Prostate gland (tissue), 2 donors: ENCODE measurements at regions not wholly inside any gene's neighbourhood (a gene's known extent, or its start where the extent isn't known, plus 50 kb on each side); places are given as distances from the start of the nearest gene placed in this dataset.

ENCODE experiments used
- POLR2A ChIP-seq: fragments of 450-650 bp; IDR thresholded peaks from one replicate; pipeline ENCODE4 v1.6.1; 2016; ENCODE audit warnings: antibody characterized with exemption, mild to moderate bottlenecking
- POLR2AphosphoS5 ChIP-seq: sonication (generic); formaldehyde crosslinking; IDR thresholded peaks from one replicate; pipeline ENCODE4 v1.6.1; 2017; ENCODE audit warnings: antibody characterized with exemption
- TF ChIP-seq, protein P1 (sequence below), 4 experiments: fragments of 200-600 bp in 2 of 4; fragments of 450-650 bp in 2 of 4; sonication (generic) in 2 of 4; IDR thresholded peaks; 1 replicate in 3 of 4; 2 replicates in 1 of 4; pipeline ENCODE4 v1.5.1; 2016 to 2019; ENCODE audit warnings: antibody characterized with exemption in 4 of 4, mild to moderate bottlenecking in 2 of 4, moderate library complexity in 2 of 4

- TF ChIP-seq, protein P1, sequence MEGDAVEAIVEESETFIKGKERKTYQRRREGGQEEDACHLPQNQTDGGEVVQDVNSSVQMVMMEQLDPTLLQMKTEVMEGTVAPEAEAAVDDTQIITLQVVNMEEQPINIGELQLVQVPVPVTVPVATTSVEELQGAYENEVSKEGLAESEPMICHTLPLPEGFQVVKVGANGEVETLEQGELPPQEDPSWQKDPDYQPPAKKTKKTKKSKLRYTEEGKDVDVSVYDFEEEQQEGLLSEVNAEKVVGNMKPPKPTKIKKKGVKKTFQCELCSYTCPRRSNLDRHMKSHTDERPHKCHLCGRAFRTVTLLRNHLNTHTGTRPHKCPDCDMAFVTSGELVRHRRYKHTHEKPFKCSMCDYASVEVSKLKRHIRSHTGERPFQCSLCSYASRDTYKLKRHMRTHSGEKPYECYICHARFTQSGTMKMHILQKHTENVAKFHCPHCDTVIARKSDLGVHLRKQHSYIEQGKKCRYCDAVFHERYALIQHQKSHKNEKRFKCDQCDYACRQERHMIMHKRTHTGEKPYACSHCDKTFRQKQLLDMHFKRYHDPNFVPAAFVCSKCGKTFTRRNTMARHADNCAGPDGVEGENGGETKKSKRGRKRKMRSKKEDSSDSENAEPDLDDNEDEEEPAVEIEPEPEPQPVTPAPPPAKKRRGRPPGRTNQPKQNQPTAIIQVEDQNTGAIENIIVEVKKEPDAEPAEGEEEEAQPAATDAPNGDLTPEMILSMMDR (IDR thresholded peaks at IDR 0.05) = no peak
- TF ChIP-seq POLR2A (no peak), POLR2AphosphoS5 (no peak)
Measured at GRCh38 chr7:81430761-81431160, 339.1 kb downstream of the HGF start.
